Spleen (tissue), 11 donors: ENCODE measurements at regions not wholly inside any gene's neighbourhood (a gene's known extent, or its start where the extent isn't known, plus 50 kb on each side); places are given as distances from the start of the nearest gene placed in this dataset.

Source experiments
- DNase-seq: peaks from one replicate; pipeline ENCODE4 v3.0.0-alpha.2; 2020
- H3K27ac ChIP-seq, 8 donors: fragments of 200-600 bp; sonication (generic) in 7 of 8; 1 replicate in 4 of 8; 2 replicates in 4 of 8; pipeline versions ENCODE4 v1.5.0 to v1.8.0; 2016 to 2021; ENCODE audit warnings: inconsistent platforms in 4 of 8, mild to moderate bottlenecking in 4 of 8, moderate library complexity in 1 of 8
- H3K27me3 ChIP-seq, 7 donors: fragments of 200-600 bp; sonication (generic) in 6 of 7; replicated peaks in 1 of 7; 1 replicate in 4 of 7; 2 replicates in 3 of 7; pipeline versions ENCODE4 v1.5.0 to v1.8.0; 2016 to 2021; ENCODE audit warnings: inconsistent platforms in 3 of 7, mild to moderate bottlenecking in 1 of 7
- H3K36me3 ChIP-seq, 6 donors: fragments of 200-600 bp; sonication (generic) in 5 of 6; 1 replicate in 4 of 6; 2 replicates in 2 of 6; pipeline versions ENCODE4 v1.5.0 to v1.8.0; 2016 to 2021; ENCODE audit warnings: inconsistent platforms in 2 of 6
- H3K4me1 ChIP-seq, 6 donors: fragments of 200-600 bp; sonication (generic) in 5 of 6; 1 replicate in 3 of 6; 2 replicates in 3 of 6; pipeline versions ENCODE4 v1.5.0 to v1.8.0; 2016 to 2021; ENCODE audit warnings: inconsistent platforms in 3 of 6
- H3K4me3 ChIP-seq, 8 donors: fragments of 200-600 bp; sonication (generic) in 7 of 8; 1 replicate in 4 of 8; 2 replicates in 4 of 8; pipeline versions ENCODE4 v1.5.0 to v1.8.0; 2016 to 2021; ENCODE audit warnings: inconsistent platforms in 4 of 8, mild to moderate bottlenecking in 4 of 8, moderate library complexity in 2 of 8
- H3K9me3 ChIP-seq, 8 donors: fragments of 200-600 bp; sonication (generic) in 7 of 8; 1 replicate in 4 of 8; 2 replicates in 4 of 8; pipeline versions ENCODE4 v1.5.0 to v1.8.0; 2016 to 2021; ENCODE audit warnings: inconsistent platforms in 4 of 8
- POLR2A ChIP-seq, 3 donors: fragments of 450-650 bp; IDR thresholded peaks; one replicate each; pipeline ENCODE4 v1.5.1; 2017; ENCODE audit warnings: antibody characterized with exemption in 3 of 3, mild to moderate bottlenecking in 1 of 3
- POLR2AphosphoS5 ChIP-seq, 3 donors: sonication (generic); formaldehyde crosslinking; IDR thresholded peaks; one replicate each; pipeline ENCODE4 v1.5.1; 2017; ENCODE audit warnings: antibody characterized with exemption in 3 of 3
- WGBS, 5 donors: extraction: QIAGEN DNeasy Blood & Tissue Kit in 3 of 5; methylation state at CpG; one replicate each; pipeline versions ENCODE4 v1.1.5 to v1.1.7; 2013 to 2018; 5-methylcytosine and 5-hydroxymethylcytosine counted together
- intact Hi-C: fragments of 100-400 bp; cut with DNase I; formaldehyde crosslinking; loops from one replicate; pipeline ENCODE4 v1.15.0; 2023; ENCODE audit warnings: low total_unique reads
- TF ChIP-seq, protein P1 (sequence below), 11 experiments: fragments of 200-600 bp in 7 of 11; fragments of 450-650 bp in 4 of 11; sonication (generic) in 4 of 11; IDR thresholded peaks in 8 of 11; conservative IDR thresholded peaks in 3 of 11; 1 replicate in 7 of 11; 2 replicates in 4 of 11; pipeline versions ENCODE4 v1.4.0 to v1.8.0; 2016 to 2021; ENCODE audit warnings: antibody characterized with exemption in 11 of 11, inconsistent platforms in 4 of 11, mild to moderate bottlenecking in 1 of 11
- donor health status: healthy with polysubstance abuse.
- donor health status: DM: no; HTN: no; CAD: no; lungs with moderate emphysema.
- donor health status: DM: no; HTN: no; CAD: no.
- donor health status: Bipolar disorder and iron deficiency.
- donor health status: healthy.
- donor health status: DM: no; HTN: no; CAD: no.
- donor health status: DM: yes; HTN: yes; CAD: no.

DNA sequence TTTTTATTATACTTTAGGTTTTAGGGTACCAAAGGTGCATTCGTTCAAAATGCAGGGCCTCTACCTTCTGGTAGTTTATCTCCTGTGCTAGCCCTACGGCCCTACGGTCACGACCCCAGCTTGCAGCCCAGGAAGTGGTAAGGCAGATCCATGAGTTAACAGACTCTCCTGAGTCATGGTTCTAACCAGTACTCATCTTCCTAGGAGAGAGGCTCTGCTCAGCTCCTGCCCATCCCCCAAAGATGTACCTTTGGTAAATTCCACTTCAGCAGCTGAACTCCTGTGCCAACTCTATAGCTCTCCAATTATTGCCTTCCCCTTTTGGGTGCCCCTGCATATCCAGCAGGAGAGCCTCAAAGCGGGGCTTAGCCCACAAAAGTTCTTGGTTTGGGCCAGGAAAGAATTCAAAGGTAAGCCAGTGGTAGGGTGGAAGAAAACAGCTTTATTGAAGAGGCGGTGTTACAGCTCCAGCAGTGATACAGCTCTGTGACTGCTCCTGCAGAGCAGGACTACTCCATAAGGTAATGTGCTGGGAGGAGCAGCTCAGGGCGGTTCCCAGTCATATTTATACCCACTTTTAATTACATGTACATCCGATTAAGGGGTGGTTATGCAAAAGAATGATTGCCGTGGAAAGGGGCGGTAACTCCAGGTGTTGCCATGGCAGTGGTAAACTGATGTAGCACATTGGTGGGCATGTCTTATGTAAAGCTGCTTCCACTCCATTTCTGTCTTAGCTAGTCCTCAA lies 241.4 kb downstream of the PMP22 start:
- no peak for DNase-seq
- intact Hi-C loops: no loop called here
- no peaks in the 10 kb centered on the region for H3K36me3 ChIP-seq
- no peak overlapping the region for H3K4me3 ChIP-seq
- no peaks in the 10 kb centered on the region for H3K4me1 ChIP-seq
- no peak overlapping the region for H3K27ac ChIP-seq
- no peak for TF ChIP-seq POLR2A (IDR thresholded peaks at IDR 0.05)
- TF ChIP-seq, protein P1, sequence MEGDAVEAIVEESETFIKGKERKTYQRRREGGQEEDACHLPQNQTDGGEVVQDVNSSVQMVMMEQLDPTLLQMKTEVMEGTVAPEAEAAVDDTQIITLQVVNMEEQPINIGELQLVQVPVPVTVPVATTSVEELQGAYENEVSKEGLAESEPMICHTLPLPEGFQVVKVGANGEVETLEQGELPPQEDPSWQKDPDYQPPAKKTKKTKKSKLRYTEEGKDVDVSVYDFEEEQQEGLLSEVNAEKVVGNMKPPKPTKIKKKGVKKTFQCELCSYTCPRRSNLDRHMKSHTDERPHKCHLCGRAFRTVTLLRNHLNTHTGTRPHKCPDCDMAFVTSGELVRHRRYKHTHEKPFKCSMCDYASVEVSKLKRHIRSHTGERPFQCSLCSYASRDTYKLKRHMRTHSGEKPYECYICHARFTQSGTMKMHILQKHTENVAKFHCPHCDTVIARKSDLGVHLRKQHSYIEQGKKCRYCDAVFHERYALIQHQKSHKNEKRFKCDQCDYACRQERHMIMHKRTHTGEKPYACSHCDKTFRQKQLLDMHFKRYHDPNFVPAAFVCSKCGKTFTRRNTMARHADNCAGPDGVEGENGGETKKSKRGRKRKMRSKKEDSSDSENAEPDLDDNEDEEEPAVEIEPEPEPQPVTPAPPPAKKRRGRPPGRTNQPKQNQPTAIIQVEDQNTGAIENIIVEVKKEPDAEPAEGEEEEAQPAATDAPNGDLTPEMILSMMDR (IDR thresholded peaks at IDR 0.05 in 8 of 11, conservative IDR thresholded peaks at IDR 0.05 in 3 of 11): no peak
- TF ChIP-seq POLR2AphosphoS5 (IDR thresholded peaks at IDR 0.05): no peak
- 87 to 96% (median 89%) methylated on average over 8 to 10 of the region's 10 CpGs for WGBS, 5 donors
- H3K27me3 ChIP-seq: no peaks in the 10 kb centered on the region
- H3K9me3 ChIP-seq: peaks cover 0 to 7% (median 0%) of the 10 kb centered on the region in 8 donors

DNA sequence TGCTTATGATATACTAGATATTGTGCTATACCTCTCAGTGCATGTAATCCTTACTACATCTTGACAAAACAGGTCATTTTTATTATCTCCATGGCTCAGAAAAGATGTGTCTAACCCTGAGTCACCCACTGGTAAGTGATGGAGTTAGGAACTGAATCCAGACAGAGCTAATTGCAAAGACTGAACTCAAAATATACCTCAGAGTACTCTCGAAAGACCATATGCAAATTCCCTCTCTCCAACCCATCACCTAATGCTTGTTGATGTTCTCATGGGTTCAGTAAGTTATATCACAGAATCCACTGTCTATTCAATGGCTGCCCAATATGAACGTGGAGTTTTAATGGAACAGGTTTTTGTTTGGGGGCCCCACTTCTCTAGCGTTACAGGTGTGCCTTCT lies 246.0 kb downstream of the PMP22 start:
- TF ChIP-seq POLR2A (IDR thresholded peaks at IDR 0.05) (no peak), POLR2AphosphoS5 (IDR thresholded peaks at IDR 0.05) (no peak)
- TF ChIP-seq, protein P1 (IDR thresholded peaks at IDR 0.05 in 8 of 11, conservative IDR thresholded peaks at IDR 0.05 in 3 of 11): no peak
- no peak overlapping the region for H3K4me3 ChIP-seq
- H3K27ac ChIP-seq: no peak overlapping the region
- H3K27me3 ChIP-seq: no peaks in the 10 kb centered on the region
- WGBS, 5 donors: 83 to 92% (median 88%) methylated on average over 3 of the region's 3 CpGs
- intact Hi-C loops: no loop called here
- no peaks in the 10 kb centered on the region for H3K36me3 ChIP-seq
- H3K9me3 ChIP-seq: peaks cover 0 to 7% (median 0%) of the 10 kb centered on the region in 8 donors
- H3K4me1 ChIP-seq: no peaks in the 10 kb centered on the region
- DNase-seq: no peak

DNA sequence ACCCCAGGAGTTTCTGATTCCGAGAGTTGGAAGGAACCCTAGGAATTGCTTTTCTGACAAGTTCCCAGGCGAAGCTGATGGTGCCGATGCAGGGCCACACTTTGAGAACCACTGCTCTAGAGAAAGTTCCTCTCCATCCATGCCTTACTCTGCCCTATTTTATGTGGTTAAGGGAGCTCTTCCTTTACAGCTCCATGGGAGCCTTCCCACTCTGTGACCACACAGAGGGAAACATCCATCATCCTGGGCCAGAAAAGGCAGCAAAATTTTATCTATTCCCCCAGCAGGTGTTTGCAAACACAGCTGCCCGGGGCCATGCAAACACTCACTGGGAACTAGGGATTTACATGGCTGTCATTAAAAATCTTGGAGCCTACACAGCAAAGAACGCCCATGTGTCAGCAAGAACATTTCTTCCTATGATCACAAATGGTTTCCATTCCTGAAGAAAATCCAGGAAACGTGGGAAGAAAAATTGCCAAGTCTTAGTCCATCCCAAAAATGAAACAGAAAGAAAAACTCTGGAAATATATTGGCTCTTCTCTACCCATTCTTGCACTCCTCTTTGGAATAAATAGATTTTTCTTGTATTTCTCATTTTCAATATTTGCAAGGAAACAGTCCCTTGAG lies 252.7 kb downstream of the PMP22 start:
- no peaks in the 10 kb centered on the region for H3K27me3 ChIP-seq
- DNase-seq: no peak
- 38 to 63% (median 55%) methylated on average over 6 of the region's 6 CpGs for WGBS, 5 donors
- H3K4me3 ChIP-seq: no peak overlapping the region
- H3K27ac ChIP-seq: no peak overlapping the region
- intact Hi-C loops: no loop called here
- no peaks in the 10 kb centered on the region for H3K36me3 ChIP-seq
- TF ChIP-seq, protein P1 (IDR thresholded peaks at IDR 0.05 in 8 of 11, conservative IDR thresholded peaks at IDR 0.05 in 3 of 11): no peak
- TF ChIP-seq POLR2A (IDR thresholded peaks at IDR 0.05) (no peak), POLR2AphosphoS5 (IDR thresholded peaks at IDR 0.05) (no peak)
- H3K4me1 ChIP-seq: no peaks in the 10 kb centered on the region
- no peaks in the 10 kb centered on the region for H3K9me3 ChIP-seq

DNA sequence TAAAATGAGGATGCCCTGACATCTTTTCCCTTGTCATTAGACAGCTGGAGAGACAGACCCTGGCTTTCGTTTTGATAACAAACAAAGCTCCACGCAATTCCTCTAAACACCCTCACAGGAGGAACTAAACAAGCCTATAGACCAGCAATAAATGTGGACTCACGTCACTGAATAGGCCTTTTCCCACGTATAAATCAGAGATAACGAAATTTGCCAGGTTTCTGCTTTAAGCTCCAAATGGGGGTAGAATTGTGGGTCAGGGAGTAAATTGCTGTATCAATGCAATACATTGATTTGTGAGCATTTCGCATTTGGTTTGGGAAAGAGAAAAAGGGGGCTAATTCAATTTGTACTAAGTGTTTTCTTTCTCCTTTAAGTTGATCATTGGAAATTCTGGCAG lies 256.0 kb downstream of the PMP22 start:
- Histone ChIP-seq H3K9me3 (no peaks in the 10 kb centered on the region), H3K4me3 (no peak overlapping the region), H3K27me3 (no peaks in the 10 kb centered on the region), H3K27ac (no peak overlapping the region), H3K4me1 (no peaks in the 10 kb centered on the region), H3K36me3 (no peaks in the 10 kb centered on the region)
- 47 to 67% (median 62%) methylated on average over 6 of the region's 6 CpGs for WGBS, 5 donors
- intact Hi-C loops: no loop called here
- TF ChIP-seq POLR2AphosphoS5 (IDR thresholded peaks at IDR 0.05): no peak
- no peak for TF ChIP-seq POLR2A (IDR thresholded peaks at IDR 0.05)
- TF ChIP-seq, protein P1 (IDR thresholded peaks at IDR 0.05 in 8 of 11, conservative IDR thresholded peaks at IDR 0.05 in 3 of 11): no peak
- no peak for DNase-seq
